PFSK-1 (cell line): ENCODE measurements at regions not wholly inside any gene's neighbourhood (a gene's known extent, or its start where the extent isn't known, plus 50 kb on each side); places are given as distances from the start of the nearest gene placed in this dataset.

Source experiments
- FOXP2 ChIP-seq: optimal IDR thresholded peaks from 2 replicates; pipeline ENCODE3; 2011; ENCODE audit warnings: borderline replicate concordance, control low read depth, inconsistent platforms; ENCODE audit not compliant: insufficient read depth; ENCODE audit errors: extremely low read length, extremely low read depth
- POLR2AphosphoS5 ChIP-seq: IDR thresholded peaks from 2 replicates; pipeline ENCODE4 v1.6.1; 2012; ENCODE audit warnings: low read depth, mild to moderate bottlenecking, control low read depth, low read length, moderate library complexity
- SIN3A ChIP-seq: IDR thresholded peaks from 2 replicates; pipeline ENCODE4 v1.6.1; 2012; ENCODE audit warnings: mild to moderate bottlenecking, low read length, moderate library complexity, borderline replicate concordance; ENCODE audit not compliant: insufficient read depth
- TAF1 ChIP-seq: IDR thresholded peaks from 2 replicates; pipeline ENCODE4 v1.6.1; 2012; ENCODE audit warnings: low read length, control low read depth, borderline replicate concordance; ENCODE audit not compliant: insufficient read depth
- TF ChIP-seq, protein P1 (sequence below), 2 experiments: IDR thresholded peaks; 2 replicates each; pipeline versions ENCODE4 v1.6.1 to v1.8.0; 2011 to 2012; ENCODE audit warnings: low read depth in 2 of 2, low read length in 2 of 2, control low read depth in 1 of 2, inconsistent platforms in 1 of 2, mild to moderate bottlenecking in 1 of 2, moderate library complexity in 1 of 2; ENCODE audit not compliant: insufficient read depth in 1 of 2

DNA sequence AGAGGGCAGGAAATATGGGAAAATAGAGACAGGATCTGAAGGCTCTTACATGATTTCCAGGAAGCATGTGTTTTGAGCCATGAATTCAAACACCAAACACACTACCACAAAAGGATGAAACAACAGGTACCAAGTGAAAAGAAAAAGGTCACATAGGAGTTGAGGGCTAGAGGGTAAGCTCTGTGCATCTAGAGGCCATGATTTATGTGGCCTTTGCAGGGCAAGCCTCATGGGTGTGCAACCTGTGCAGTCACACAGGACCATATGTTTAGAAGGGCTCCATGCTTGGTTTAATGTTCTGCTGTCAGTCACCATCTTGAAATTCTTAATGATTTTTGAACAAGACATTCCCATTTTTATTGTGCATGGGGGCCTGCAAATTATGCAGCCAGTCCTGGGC, 134.5 kb upstream of the CCDC68 start:
- TF ChIP-seq FOXP2 = no peak
- TF ChIP-seq, protein P1, sequence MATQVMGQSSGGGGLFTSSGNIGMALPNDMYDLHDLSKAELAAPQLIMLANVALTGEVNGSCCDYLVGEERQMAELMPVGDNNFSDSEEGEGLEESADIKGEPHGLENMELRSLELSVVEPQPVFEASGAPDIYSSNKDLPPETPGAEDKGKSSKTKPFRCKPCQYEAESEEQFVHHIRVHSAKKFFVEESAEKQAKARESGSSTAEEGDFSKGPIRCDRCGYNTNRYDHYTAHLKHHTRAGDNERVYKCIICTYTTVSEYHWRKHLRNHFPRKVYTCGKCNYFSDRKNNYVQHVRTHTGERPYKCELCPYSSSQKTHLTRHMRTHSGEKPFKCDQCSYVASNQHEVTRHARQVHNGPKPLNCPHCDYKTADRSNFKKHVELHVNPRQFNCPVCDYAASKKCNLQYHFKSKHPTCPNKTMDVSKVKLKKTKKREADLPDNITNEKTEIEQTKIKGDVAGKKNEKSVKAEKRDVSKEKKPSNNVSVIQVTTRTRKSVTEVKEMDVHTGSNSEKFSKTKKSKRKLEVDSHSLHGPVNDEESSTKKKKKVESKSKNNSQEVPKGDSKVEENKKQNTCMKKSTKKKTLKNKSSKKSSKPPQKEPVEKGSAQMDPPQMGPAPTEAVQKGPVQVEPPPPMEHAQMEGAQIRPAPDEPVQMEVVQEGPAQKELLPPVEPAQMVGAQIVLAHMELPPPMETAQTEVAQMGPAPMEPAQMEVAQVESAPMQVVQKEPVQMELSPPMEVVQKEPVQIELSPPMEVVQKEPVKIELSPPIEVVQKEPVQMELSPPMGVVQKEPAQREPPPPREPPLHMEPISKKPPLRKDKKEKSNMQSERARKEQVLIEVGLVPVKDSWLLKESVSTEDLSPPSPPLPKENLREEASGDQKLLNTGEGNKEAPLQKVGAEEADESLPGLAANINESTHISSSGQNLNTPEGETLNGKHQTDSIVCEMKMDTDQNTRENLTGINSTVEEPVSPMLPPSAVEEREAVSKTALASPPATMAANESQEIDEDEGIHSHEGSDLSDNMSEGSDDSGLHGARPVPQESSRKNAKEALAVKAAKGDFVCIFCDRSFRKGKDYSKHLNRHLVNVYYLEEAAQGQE (IDR thresholded peaks at IDR 0.05; ENCODE audit: insufficient read depth in 1 of 2, low read depth in 2 of 2, low read length in 2 of 2) = no peak
- no peak for TF ChIP-seq POLR2AphosphoS5
- TF ChIP-seq TAF1 = no peak
- TF ChIP-seq SIN3A = no peak

DNA sequence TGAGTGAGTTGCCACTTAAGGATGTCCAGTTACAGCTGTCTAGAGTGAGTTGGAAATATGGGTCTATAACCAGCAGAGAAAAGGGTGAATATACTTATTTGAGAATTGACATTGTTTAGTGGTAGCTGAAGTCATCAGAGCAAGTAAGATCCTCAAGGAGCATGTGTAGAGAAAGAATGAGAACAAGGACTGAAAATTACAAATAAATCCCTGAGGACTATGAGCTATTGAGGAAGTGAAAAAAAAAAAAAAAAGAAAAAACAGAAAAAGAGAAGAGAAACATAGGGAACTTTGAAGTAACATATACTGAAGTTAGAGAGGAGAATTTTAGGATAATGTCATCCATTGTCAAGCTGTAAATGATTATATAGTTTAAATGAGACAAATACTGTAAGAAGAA, 134.0 kb upstream of the CCDC68 start:
- no peak for TF ChIP-seq SIN3A

DNA sequence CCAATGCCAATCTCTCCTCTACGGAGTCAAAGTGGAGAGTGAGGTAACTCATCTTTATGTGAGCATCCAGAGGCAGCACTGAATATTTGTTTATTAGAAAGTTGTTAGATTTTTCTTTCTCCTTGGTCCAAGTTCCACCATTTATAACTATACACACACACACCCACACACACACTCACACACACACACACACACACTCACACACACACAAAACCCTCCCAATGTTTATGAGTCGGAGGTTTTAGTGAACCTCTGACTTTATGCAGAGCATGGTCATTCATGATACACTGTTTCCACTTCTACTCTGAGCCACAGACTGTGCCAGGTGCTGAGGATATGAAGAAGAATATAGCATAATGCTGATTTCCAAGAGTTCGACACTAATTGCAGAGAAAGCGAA, 132.9 kb upstream of the CCDC68 start:
- TF ChIP-seq POLR2AphosphoS5 (no peak), SIN3A (no peak), FOXP2 (no peak), TAF1 (no peak)
- TF ChIP-seq, protein P1 (IDR thresholded peaks at IDR 0.05; ENCODE audit: insufficient read depth in 1 of 2, low read depth in 2 of 2, low read length in 2 of 2) = no peak

DNA sequence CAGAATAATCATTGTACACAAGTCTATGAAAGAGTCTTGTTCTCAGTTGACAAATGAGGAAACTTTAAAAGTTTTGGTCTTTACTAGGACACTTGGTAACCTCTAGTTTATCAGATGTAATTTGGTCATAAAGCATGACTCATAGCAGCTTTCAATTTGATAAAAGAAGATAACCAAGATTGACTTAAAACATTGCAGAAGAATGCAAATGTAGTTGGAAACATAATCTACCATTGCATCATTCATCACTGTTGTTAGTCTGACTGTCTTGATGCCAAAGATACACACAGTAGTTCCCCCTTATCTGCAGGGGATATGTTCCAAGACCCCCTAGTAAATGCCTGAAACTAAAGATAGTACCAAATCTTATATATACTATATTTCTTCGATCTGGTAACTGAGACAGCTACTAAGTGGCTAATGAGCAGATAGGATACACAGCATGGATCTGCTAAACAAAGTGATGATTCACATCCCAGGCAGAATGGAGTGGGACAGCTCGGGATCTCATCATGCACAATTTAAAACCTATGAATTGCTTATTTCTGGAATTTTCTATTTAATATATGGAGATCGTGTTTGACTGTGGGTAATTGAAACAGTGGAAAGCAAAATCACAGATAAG, 131.4 kb upstream of the CCDC68 start:
- TF ChIP-seq FOXP2 = no peak
- TF ChIP-seq, protein P1 (IDR thresholded peaks at IDR 0.05; ENCODE audit: insufficient read depth in 1 of 2, low read depth in 2 of 2, low read length in 2 of 2) = no peak
- no peak for TF ChIP-seq TAF1
- TF ChIP-seq SIN3A = no peak
- no peak for TF ChIP-seq POLR2AphosphoS5

DNA sequence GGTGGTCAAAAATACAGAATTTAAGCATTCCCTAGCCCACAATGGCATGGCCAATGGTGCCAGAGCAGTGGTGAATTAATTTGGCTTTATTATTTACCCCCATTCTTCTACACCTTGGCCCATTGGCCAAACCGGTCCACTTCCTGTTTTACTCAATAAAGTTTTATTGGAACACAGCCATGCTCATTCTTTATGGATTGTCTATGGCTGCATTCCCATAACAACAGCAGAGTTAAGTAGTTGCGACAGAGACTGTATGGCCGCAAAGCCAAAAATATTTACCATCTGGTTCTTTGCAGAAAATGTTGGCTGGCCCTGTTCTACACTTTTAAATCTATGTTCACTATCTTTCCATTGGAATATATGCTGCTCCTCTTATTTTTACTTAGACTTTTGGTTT, 130.3 kb upstream of the CCDC68 start:
- TF ChIP-seq TAF1 = no peak
- TF ChIP-seq SIN3A = no peak
- TF ChIP-seq, protein P1 (IDR thresholded peaks at IDR 0.05; ENCODE audit: insufficient read depth in 1 of 2, low read depth in 2 of 2, low read length in 2 of 2) = no peak
- no peak for TF ChIP-seq FOXP2
- no peak for TF ChIP-seq POLR2AphosphoS5
